ENCODE measurements at regions not wholly inside any gene's neighbourhood (a gene's known extent, or its start where the extent isn't known, plus 50 kb on each side); places are given as distances from the start of the nearest gene placed in this dataset.

DNA sequence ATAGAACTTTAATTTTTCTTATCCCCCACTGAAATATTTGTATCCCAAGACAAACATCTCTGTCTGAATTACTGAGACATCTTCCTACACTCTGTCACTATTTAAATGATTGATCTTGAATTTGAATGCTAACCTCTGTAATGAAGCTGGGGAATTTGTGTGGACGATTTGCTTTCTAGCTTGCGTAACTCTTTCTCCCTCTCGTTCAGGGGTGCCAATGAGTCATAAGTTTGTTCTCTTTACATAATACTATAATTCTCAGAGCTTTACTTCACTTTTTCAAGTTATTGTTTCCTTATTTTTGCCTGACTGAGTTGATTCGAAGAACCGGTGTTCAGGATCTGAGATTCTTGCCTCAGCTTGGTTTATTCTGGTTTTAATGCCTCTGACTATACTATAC, 783.3 kb upstream of the CADM2 start:
- TF ChIP-seq REST (IDR thresholded peaks at IDR 0.05; ENCODE audit: borderline replicate concordance) (no peak), EP300 (conservative IDR thresholded peaks at IDR 0.05; ENCODE audit: poor library complexity, severe bottlenecking) (no peak), RAD21 (conservative IDR thresholded peaks at IDR 0.05) (no peak), CTCF (IDR thresholded peaks at IDR 0.05; ENCODE audit: poor library complexity, severe bottlenecking) (no peak)
